PFSK-1 (cell line): ENCODE measurements at regions not wholly inside any gene's neighbourhood (a gene's known extent, or its start where the extent isn't known, plus 50 kb on each side); places are given as distances from the start of the nearest gene placed in this dataset.

Experiments used
- FOXP2 ChIP-seq: optimal IDR thresholded peaks from 2 replicates; pipeline ENCODE3; 2011; ENCODE audit warnings: borderline replicate concordance, control low read depth, inconsistent platforms; ENCODE audit not compliant: insufficient read depth; ENCODE audit errors: extremely low read length, extremely low read depth
- POLR2AphosphoS5 ChIP-seq: IDR thresholded peaks from 2 replicates; pipeline ENCODE4 v1.6.1; 2012; ENCODE audit warnings: low read depth, mild to moderate bottlenecking, control low read depth, low read length, moderate library complexity
- REST ChIP-seq, 2 experiments: IDR thresholded peaks; 2 replicates each; pipeline versions ENCODE4 v1.6.1 to v1.8.0; 2011 to 2012; ENCODE audit warnings: low read depth in 2 of 2, low read length in 2 of 2, control low read depth in 1 of 2, inconsistent platforms in 1 of 2, mild to moderate bottlenecking in 1 of 2, moderate library complexity in 1 of 2; ENCODE audit not compliant: insufficient read depth in 1 of 2
- SIN3A ChIP-seq: IDR thresholded peaks from 2 replicates; pipeline ENCODE4 v1.6.1; 2012; ENCODE audit warnings: mild to moderate bottlenecking, low read length, moderate library complexity, borderline replicate concordance; ENCODE audit not compliant: insufficient read depth
- TAF1 ChIP-seq: IDR thresholded peaks from 2 replicates; pipeline ENCODE4 v1.6.1; 2012; ENCODE audit warnings: low read length, control low read depth, borderline replicate concordance; ENCODE audit not compliant: insufficient read depth

GRCh38 chr5:58009754-58010153 lies 450.1 kb downstream of the PLK2 start:
- TF ChIP-seq REST (IDR thresholded peaks at IDR 0.05; ENCODE audit: insufficient read depth in 1 of 2, low read depth in 2 of 2, low read length in 2 of 2) (no peak), SIN3A (no peak), POLR2AphosphoS5 (no peak), TAF1 (no peak), FOXP2 (no peak)

GRCh38 chr5:58002323-58002722 lies 457.6 kb downstream of the PLK2 start:
- no peak for TF ChIP-seq FOXP2
- no peak for TF ChIP-seq POLR2AphosphoS5
- no peak for TF ChIP-seq REST (IDR thresholded peaks at IDR 0.05; ENCODE audit: insufficient read depth in 1 of 2, low read depth in 2 of 2, low read length in 2 of 2)

GRCh38 chr5:57993866-57994265 lies 466.0 kb downstream of the PLK2 start:
- TF ChIP-seq REST (IDR thresholded peaks at IDR 0.05; ENCODE audit: insufficient read depth in 1 of 2, low read depth in 2 of 2, low read length in 2 of 2) (no peak), POLR2AphosphoS5 (no peak), FOXP2 (no peak)

- TF ChIP-seq REST (IDR thresholded peaks at IDR 0.05; ENCODE audit: insufficient read depth in 1 of 2, low read depth in 2 of 2, low read length in 2 of 2) (no peak), FOXP2 (no peak), POLR2AphosphoS5 (no peak), TAF1 (no peak), SIN3A (no peak)
Measured at GRCh38 chr5:57989378-57989777, 470.5 kb downstream of the PLK2 start.

GRCh38 chr5:57988813-57989212 lies 471.1 kb downstream of the PLK2 start:
- no peak for TF ChIP-seq SIN3A
- TF ChIP-seq REST (IDR thresholded peaks at IDR 0.05; ENCODE audit: insufficient read depth in 1 of 2, low read depth in 2 of 2, low read length in 2 of 2): no peak
- TF ChIP-seq TAF1: no peak
